ENCODE measurements at regions not wholly inside any gene's neighbourhood (a gene's known extent, or its start where the extent isn't known, plus 50 kb on each side); places are given as distances from the start of the nearest gene placed in this dataset.
"Not testable (repeated sequence)": the region's sequence is repeated elsewhere in the genome, so short reads cannot be mapped to it uniquely, and the experiment has no call there.

- no peak for DNase-seq (ENCODE audit: low read depth in 2 of 2)
Observed at GRCh38 chr6:106746652-106747051, 117.3 kb downstream of the QRSL1 start.

GRCh38 chr6:106745824-106746582 is 116.6 kb downstream of the QRSL1 start:
- DNase-seq (ENCODE audit: low read depth in 2 of 2) = no peak

GRCh38 chr6:106745197-106745770 is 115.9 kb downstream of the QRSL1 start:
- no peak for DNase-seq (ENCODE audit: low read depth in 2 of 2)

- no peak for DNase-seq (ENCODE audit: low read depth in 2 of 2)
Observed at GRCh38 chr6:106744781-106745180, 115.4 kb downstream of the QRSL1 start.

- DNase-seq (ENCODE audit: low read depth in 2 of 2) = not testable (repeated sequence)
Observed at GRCh38 chr6:106744029-106744428, 114.7 kb downstream of the QRSL1 start.

GRCh38 chr6:106743612-106744011 is 114.2 kb downstream of the QRSL1 start:
- DNase-seq (ENCODE audit: low read depth in 2 of 2) = no peak

GRCh38 chr6:106740287-106740686 is 110.9 kb downstream of the QRSL1 start:
- DNase-seq (ENCODE audit: low read depth in 2 of 2) = no peak

- DNase-seq (ENCODE audit: low read depth in 2 of 2) = no peak
Observed at GRCh38 chr6:106739387-106739786, 110.0 kb downstream of the QRSL1 start.

GRCh38 chr6:106736502-106736901 is 107.1 kb downstream of the QRSL1 start:
- DNase-seq (ENCODE audit: low read depth in 2 of 2) = no peak

GRCh38 chr6:106735828-106736227 is 106.5 kb downstream of the QRSL1 start:
- no peak for DNase-seq (ENCODE audit: low read depth in 2 of 2)

- DNase-seq (ENCODE audit: low read depth in 2 of 2) = no peak
Observed at GRCh38 chr6:106735136-106735633, 105.8 kb downstream of the QRSL1 start.

GRCh38 chr6:106733386-106733785 is 104.0 kb downstream of the QRSL1 start:
- no peak for DNase-seq (ENCODE audit: low read depth in 2 of 2)

GRCh38 chr6:106732376-106732940 is 103.1 kb downstream of the QRSL1 start:
- no peak for DNase-seq (ENCODE audit: low read depth in 2 of 2)

GRCh38 chr6:106731843-106732160 is 102.4 kb downstream of the QRSL1 start:
- no peak for DNase-seq (ENCODE audit: low read depth in 2 of 2)

GRCh38 chr6:106731144-106731842 is 101.9 kb downstream of the QRSL1 start:
- DNase-seq (ENCODE audit: low read depth in 2 of 2) = no peak

GRCh38 chr6:106730718-106731117 is 101.3 kb downstream of the QRSL1 start:
- DNase-seq (ENCODE audit: low read depth in 2 of 2) = no peak

GRCh38 chr6:106730264-106730663 is 100.9 kb downstream of the QRSL1 start:
- DNase-seq (ENCODE audit: low read depth in 2 of 2) = no peak

- DNase-seq (ENCODE audit: low read depth in 2 of 2) = no peak
Observed at GRCh38 chr6:106729841-106730240, 100.5 kb downstream of the QRSL1 start.

GRCh38 chr6:106728296-106728870 is 99.0 kb downstream of the QRSL1 start:
- no peak for DNase-seq (ENCODE audit: low read depth in 2 of 2)

GRCh38 chr6:106727480-106728149 is 98.2 kb downstream of the QRSL1 start:
- DNase-seq (ENCODE audit: low read depth in 2 of 2) = no peak

- DNase-seq (ENCODE audit: low read depth in 2 of 2) = no peak
Observed at GRCh38 chr6:106724848-106725247, 95.5 kb downstream of the QRSL1 start.
